ENCODE measurements at regions not wholly inside any gene's neighbourhood (a gene's known extent, or its start where the extent isn't known, plus 50 kb on each side); places are given as distances from the start of the nearest gene placed in this dataset.

GRCh38 chr15:81852411-81853149 is 193.2 kb downstream of the MEX3B start:
- TF ChIP-seq CTCF (IDR thresholded peaks at IDR 0.05), result no peak
- no peak for TF ChIP-seq POLR2A (IDR thresholded peaks at IDR 0.05)

All from right lobe of liver (tissue), 4 donors.